Glutamatergic neuron (in vitro differentiated cells): ENCODE measurements at regions not wholly inside any gene's neighbourhood (a gene's known extent, or its start where the extent isn't known, plus 50 kb on each side); places are given as distances from the start of the nearest gene placed in this dataset.

Experiments
- DNase-seq: peaks from one replicate; pipeline ENCODE4 v3.0.0; 2022
- H3K27ac Mint-ChIP-seq: one replicate; pipeline ENCODE4 v1.8.0; 2020; ENCODE audit warnings: mild to moderate bottlenecking, mixed read lengths, inconsistent platforms; ENCODE audit not compliant: unreplicated experiment
- H3K27me3 Mint-ChIP-seq: one replicate; pipeline ENCODE4 v1.8.0; 2020; ENCODE audit warnings: mild to moderate bottlenecking, moderate library complexity, mixed read lengths, inconsistent platforms; ENCODE audit not compliant: unreplicated experiment
- H3K36me3 Mint-ChIP-seq: one replicate; pipeline ENCODE4 v1.8.0; 2020; ENCODE audit warnings: mild to moderate bottlenecking, mixed read lengths, inconsistent platforms; ENCODE audit not compliant: unreplicated experiment
- H3K4me1 Mint-ChIP-seq: one replicate; pipeline ENCODE4 v1.8.0; 2020; ENCODE audit warnings: mild to moderate bottlenecking, low read depth, mixed read lengths, inconsistent platforms; ENCODE audit not compliant: unreplicated experiment
- H3K4me3 Mint-ChIP-seq: one replicate; pipeline ENCODE4 v1.8.0; 2020; ENCODE audit warnings: mild to moderate bottlenecking, mixed read lengths, inconsistent platforms; ENCODE audit not compliant: unreplicated experiment
- H3K9me3 Mint-ChIP-seq: one replicate; pipeline ENCODE4 v1.8.0; 2020; ENCODE audit warnings: mild to moderate bottlenecking, moderate library complexity, mixed read lengths, inconsistent platforms; ENCODE audit not compliant: unreplicated experiment
- CTCF ChIP-seq: fragments of 200-600 bp; sonication (generic); IDR thresholded peaks from one replicate; pipeline ENCODE4 v1.5.0; 2021; ENCODE audit not compliant: partially characterized antibody, unreplicated experiment

- no peaks in the 10 kb centered on the region for H3K4me1 Mint-ChIP-seq
- DNase-seq: no peak
- peaks cover 4% of the 10 kb centered on the region for H3K27me3 Mint-ChIP-seq
- H3K27ac Mint-ChIP-seq: no peak overlapping the region
- no peak overlapping the region for H3K4me3 Mint-ChIP-seq
- no peak for TF ChIP-seq CTCF
- H3K36me3 Mint-ChIP-seq: no peaks in the 10 kb centered on the region
- H3K9me3 Mint-ChIP-seq: no peaks in the 10 kb centered on the region
These were observed 478.8 kb downstream of the LRIG3 start for GRCh38 chr12:58441483-58441882.

- no peaks in the 10 kb centered on the region for H3K9me3 Mint-ChIP-seq
- H3K4me3 Mint-ChIP-seq: no peak overlapping the region
- no peak overlapping the region for H3K27ac Mint-ChIP-seq
- no peaks in the 10 kb centered on the region for H3K4me1 Mint-ChIP-seq
- peak; percentile 60 for TF ChIP-seq CTCF
- peaks cover 4% of the 10 kb centered on the region for H3K27me3 Mint-ChIP-seq
- DNase-seq: peak; percentile 22
- H3K36me3 Mint-ChIP-seq: no peaks in the 10 kb centered on the region
These were observed 476.9 kb downstream of the LRIG3 start for GRCh38 chr12:58443273-58443980.

- no peak overlapping the region for H3K27ac Mint-ChIP-seq
- peaks cover 4% of the 10 kb centered on the region for H3K27me3 Mint-ChIP-seq
- no peaks in the 10 kb centered on the region for H3K9me3 Mint-ChIP-seq
- no peak for DNase-seq
- no peaks in the 10 kb centered on the region for H3K4me1 Mint-ChIP-seq
- H3K36me3 Mint-ChIP-seq: no peaks in the 10 kb centered on the region
- no peak overlapping the region for H3K4me3 Mint-ChIP-seq
- no peak for TF ChIP-seq CTCF
These were observed 476.3 kb downstream of the LRIG3 start for GRCh38 chr12:58443981-58444371.

DNA sequence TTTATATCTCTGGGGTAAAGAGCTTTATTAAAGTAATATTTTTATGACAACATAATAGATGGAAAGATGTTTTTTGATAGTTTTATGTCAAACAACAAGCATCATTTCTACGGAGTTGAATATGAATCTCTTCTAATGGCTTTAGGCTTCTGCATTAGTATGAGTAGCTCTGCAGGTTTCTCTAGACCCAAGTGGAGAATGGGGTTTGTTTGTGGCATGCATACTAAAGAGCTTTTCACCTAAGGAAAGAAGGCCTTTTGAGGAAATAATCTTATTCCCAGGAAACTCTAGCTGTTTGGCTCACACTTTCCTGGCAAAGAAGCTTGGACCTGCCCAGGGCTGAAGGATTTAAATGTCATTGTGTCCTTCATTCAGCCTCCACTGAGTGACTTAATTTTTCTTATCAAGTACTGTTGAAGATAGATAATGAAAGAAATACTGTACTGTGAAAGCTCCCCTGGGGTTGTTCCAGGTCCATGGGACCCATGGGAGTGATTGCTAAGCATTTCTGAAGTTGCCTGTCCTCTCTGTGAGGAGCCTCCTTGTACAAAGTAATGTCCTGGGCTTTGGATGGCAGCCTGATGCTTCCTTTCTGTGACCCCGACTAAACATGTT lies 469.3 kb downstream of the LRIG3 start:
- no peak for DNase-seq
- peaks cover 1% of the 10 kb centered on the region for H3K9me3 Mint-ChIP-seq
- H3K4me3 Mint-ChIP-seq: no peak overlapping the region
- no peaks in the 10 kb centered on the region for H3K4me1 Mint-ChIP-seq
- H3K27ac Mint-ChIP-seq: no peak overlapping the region
- H3K27me3 Mint-ChIP-seq: no peaks in the 10 kb centered on the region
- no peak for TF ChIP-seq CTCF
- H3K36me3 Mint-ChIP-seq: no peaks in the 10 kb centered on the region

GRCh38 chr12:58452546-58452945 lies 467.8 kb downstream of the LRIG3 start:
- Mint-ChIP-seq H3K36me3 (no peaks in the 10 kb centered on the region), H3K4me1 (no peaks in the 10 kb centered on the region), H3K27me3 (no peaks in the 10 kb centered on the region), H3K27ac (no peak overlapping the region), H3K9me3 (peaks cover 1% of the 10 kb centered on the region), H3K4me3 (no peak overlapping the region)
- no peak for DNase-seq
- no peak for TF ChIP-seq CTCF
